ENCODE measurements at regions not wholly inside any gene's neighbourhood (a gene's known extent, or its start where the extent isn't known, plus 50 kb on each side); places are given as distances from the start of the nearest gene placed in this dataset.

- 67% methylated on average over 1 of the region's 4 CpGs; no CpG with 5 or more reads in 1 of the 2 experiments for WGBS, 2 experiments (ENCODE audit: extremely low coverage in 2 of 2, insufficient read length in 1 of 2)
- Histone ChIP-seq H3K27me3 (ENCODE audit: control insufficient read depth, insufficient read depth, low read length) (no peaks in the 10 kb centered on the region), H3K14ac (replicated peaks; ENCODE audit: low read depth, low read length) (peak overlapping the region; percentile 76), H2AK5ac (ENCODE audit: low read depth, low read length) (no peak overlapping the region), H3K9me3 (ENCODE audit: control insufficient read depth, insufficient read depth, low read length) (no peaks in the 10 kb centered on the region), H3K36me3 (ENCODE audit: control insufficient read depth, insufficient read depth, low read length) (no peaks in the 10 kb centered on the region), H2AFZ (replicated peaks; ENCODE audit: low read length, poor library complexity) (no peak overlapping the region), H2BK5ac (ENCODE audit: low read depth, low read length, poor library complexity, severe bottlenecking) (peak overlapping the region; percentile 69), H3K4me2 (ENCODE audit: low read depth, low read length) (peak overlapping the region; percentile 12; the same call in 1 of the 2 replicates), H3K18ac (ENCODE audit: low read depth, low read length) (peak overlapping the region; percentile 63; the same call in 1 of the 2 replicates), H2BK20ac (ENCODE audit: low read depth, low read length) (peak overlapping the region; percentile 94; the same call in 1 of the 2 replicates), H4K8ac (ENCODE audit: low read depth in 2 of 2, low read length in 2 of 2) (peak overlapping the region; percentile 67 to 76), H3K23ac (ENCODE audit: low read depth, low read length) (peak overlapping the region; percentile 80; the same call in 1 of the 2 replicates), H2BK15ac (ENCODE audit: low read depth, low read length) (peak overlapping the region; percentile 99; the same call in 1 of the 3 replicates), H3K4ac (ENCODE audit: low read depth, low read length) (peak overlapping the region; percentile 82; the same call in 1 of the 2 replicates), H3K4me1 (ENCODE audit: control insufficient read depth, insufficient read depth, low read length) (peaks cover 13% of the 10 kb centered on the region), H4K91ac (ENCODE audit: insufficient read depth, low read depth, low read length) (no peak overlapping the region), H3K79me1 (ENCODE audit: low read depth in 1 of 2, low read length in 2 of 2) (peaks cover 0 to 5% of the 10 kb centered on the region in 2 experiments; a peak in 2 of 4 replicates), H3K56ac (ENCODE audit: extremely low read depth, insufficient read depth, low read length) (no peak overlapping the region), H4K20me1 (ENCODE audit: insufficient read depth, low read length) (no peaks in the 10 kb centered on the region), H2BK120ac (ENCODE audit: low read depth, low read length) (peak overlapping the region; percentile 89), H3K4me3 (ENCODE audit: insufficient read depth, low read depth, low read length) (no peak overlapping the region), H2AK9ac (replicated peaks; ENCODE audit: low read depth, low read length, poor library complexity) (no peak overlapping the region), H3K27ac (ENCODE audit: insufficient read depth, low read length) (no peak overlapping the region), H3K9ac (ENCODE audit: low read depth, low read length) (no peak overlapping the region), H3K9me1 (ENCODE audit: insufficient read depth, low read length) (peaks cover 16% of the 10 kb centered on the region; the same call in 1 of the 2 replicates), H4K5ac (ENCODE audit: low read depth, low read length) (peak overlapping the region; percentile 42; the same call in 1 of the 2 replicates)
- dilution Hi-C loops (cut with HindIII; ENCODE audit: low sequenced_read_pairs, unreplicated experiment) (no loop called here), in situ Hi-C loops (cut with MboI; ENCODE audit: low sequenced_read_pairs) (no loop called here), intact Hi-C loops (cut with micrococcal nuclease) (no loop called here)
- TF ChIP-seq, protein P1, sequence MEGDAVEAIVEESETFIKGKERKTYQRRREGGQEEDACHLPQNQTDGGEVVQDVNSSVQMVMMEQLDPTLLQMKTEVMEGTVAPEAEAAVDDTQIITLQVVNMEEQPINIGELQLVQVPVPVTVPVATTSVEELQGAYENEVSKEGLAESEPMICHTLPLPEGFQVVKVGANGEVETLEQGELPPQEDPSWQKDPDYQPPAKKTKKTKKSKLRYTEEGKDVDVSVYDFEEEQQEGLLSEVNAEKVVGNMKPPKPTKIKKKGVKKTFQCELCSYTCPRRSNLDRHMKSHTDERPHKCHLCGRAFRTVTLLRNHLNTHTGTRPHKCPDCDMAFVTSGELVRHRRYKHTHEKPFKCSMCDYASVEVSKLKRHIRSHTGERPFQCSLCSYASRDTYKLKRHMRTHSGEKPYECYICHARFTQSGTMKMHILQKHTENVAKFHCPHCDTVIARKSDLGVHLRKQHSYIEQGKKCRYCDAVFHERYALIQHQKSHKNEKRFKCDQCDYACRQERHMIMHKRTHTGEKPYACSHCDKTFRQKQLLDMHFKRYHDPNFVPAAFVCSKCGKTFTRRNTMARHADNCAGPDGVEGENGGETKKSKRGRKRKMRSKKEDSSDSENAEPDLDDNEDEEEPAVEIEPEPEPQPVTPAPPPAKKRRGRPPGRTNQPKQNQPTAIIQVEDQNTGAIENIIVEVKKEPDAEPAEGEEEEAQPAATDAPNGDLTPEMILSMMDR (conservative IDR thresholded peaks at IDR 0.05; ENCODE audit: low read depth, low read length), result no peak
- TF ChIP-seq FOS (IDR thresholded peaks at IDR 0.05; ENCODE audit: low read depth, low read length) (no peak), CEBPB (IDR thresholded peaks at IDR 0.05; ENCODE audit: low read depth, low read length) (peak; percentile 44; the same call in 1 of the 2 replicates)
- ATAC-seq (ENCODE audit: low read depth) (no peak), DNase-seq (peak; percentile 37)
- BruUV-seq (replicated peaks), result no TSS peak
- CTCF ChIA-PET, result interaction anchor here (1.6 kb wide), 1 partner anchor 9 kb away, joined by 5 read pairs; no protein-coding TSS in a partner anchor
- POLR2A ChIA-PET (ENCODE audit: unreplicated experiment), result no interaction called here
Observed at GRCh38 chr2:64840426-64840881, 148.7 kb upstream of the SLC1A4 start.

Data from IMR-90 (cell line).